ENCODE measurements at regions not wholly inside any gene's neighbourhood (a gene's known extent, or its start where the extent isn't known, plus 50 kb on each side); places are given as distances from the start of the nearest gene placed in this dataset.

- DNase-seq (ENCODE audit: extremely low read depth, low read depth) = no peak
- H3K4me3 ChIP-seq (replicated peaks; ENCODE audit: low read depth, low read length) = no peak overlapping the region
- TF ChIP-seq, protein P1, sequence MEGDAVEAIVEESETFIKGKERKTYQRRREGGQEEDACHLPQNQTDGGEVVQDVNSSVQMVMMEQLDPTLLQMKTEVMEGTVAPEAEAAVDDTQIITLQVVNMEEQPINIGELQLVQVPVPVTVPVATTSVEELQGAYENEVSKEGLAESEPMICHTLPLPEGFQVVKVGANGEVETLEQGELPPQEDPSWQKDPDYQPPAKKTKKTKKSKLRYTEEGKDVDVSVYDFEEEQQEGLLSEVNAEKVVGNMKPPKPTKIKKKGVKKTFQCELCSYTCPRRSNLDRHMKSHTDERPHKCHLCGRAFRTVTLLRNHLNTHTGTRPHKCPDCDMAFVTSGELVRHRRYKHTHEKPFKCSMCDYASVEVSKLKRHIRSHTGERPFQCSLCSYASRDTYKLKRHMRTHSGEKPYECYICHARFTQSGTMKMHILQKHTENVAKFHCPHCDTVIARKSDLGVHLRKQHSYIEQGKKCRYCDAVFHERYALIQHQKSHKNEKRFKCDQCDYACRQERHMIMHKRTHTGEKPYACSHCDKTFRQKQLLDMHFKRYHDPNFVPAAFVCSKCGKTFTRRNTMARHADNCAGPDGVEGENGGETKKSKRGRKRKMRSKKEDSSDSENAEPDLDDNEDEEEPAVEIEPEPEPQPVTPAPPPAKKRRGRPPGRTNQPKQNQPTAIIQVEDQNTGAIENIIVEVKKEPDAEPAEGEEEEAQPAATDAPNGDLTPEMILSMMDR (IDR thresholded peaks at IDR 0.05; ENCODE audit: low read depth, low read length, missing control alignments) = peak; percentile 21
These were observed 250.2 kb downstream of the LTN1 start for GRCh38 chr21:28742527-28742926.

DNA sequence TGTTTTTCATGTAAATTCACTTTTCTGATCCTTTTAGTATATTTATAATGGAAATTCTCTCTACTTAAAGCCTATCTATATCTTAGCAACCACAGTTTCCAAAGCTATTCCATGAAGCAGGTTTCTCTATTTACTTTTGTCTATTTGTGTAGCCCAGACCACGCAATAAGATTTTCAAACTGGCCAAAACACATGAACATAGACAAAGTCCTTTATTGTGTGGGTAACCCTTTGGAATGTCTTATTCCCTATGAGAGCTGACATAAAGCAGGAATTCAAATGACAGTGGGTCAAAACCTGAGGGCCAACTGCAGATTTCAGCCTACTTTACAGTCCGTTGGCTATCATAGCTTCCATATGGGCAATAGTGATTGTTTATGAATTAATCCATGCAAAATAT lies 252.6 kb downstream of the LTN1 start:
- DNase-seq (ENCODE audit: extremely low read depth, low read depth) = no peak
- TF ChIP-seq, protein P1 (IDR thresholded peaks at IDR 0.05; ENCODE audit: low read depth, low read length, missing control alignments) = no peak
- no peak overlapping the region for H3K4me3 ChIP-seq (replicated peaks; ENCODE audit: low read depth, low read length)

GRCh38 chr21:28738882-28739281 lies 253.8 kb downstream of the LTN1 start:
- DNase-seq (ENCODE audit: extremely low read depth, low read depth) = no peak
- TF ChIP-seq, protein P1 (IDR thresholded peaks at IDR 0.05; ENCODE audit: low read depth, low read length, missing control alignments) = no peak
- H3K4me3 ChIP-seq (replicated peaks; ENCODE audit: low read depth, low read length) = no peak overlapping the region

DNA sequence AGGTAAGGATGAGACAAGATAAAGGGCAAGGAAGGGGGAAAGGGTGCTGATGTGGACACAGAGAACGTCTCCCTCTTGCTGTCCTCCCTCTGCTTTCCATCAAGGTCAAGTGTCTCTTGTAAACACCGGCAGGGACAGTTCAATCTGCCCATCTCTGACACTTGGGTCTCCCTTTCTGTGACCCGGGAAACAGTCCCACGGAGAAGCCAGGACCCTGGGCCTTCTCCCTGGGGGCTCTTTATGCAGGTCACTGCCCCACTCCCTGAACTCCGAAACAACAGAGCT lies 254.3 kb downstream of the LTN1 start:
- no peak for DNase-seq (ENCODE audit: extremely low read depth, low read depth)
- TF ChIP-seq, protein P1 (IDR thresholded peaks at IDR 0.05; ENCODE audit: low read depth, low read length, missing control alignments) = no peak
- no peak overlapping the region for H3K4me3 ChIP-seq (replicated peaks; ENCODE audit: low read depth, low read length)

DNA sequence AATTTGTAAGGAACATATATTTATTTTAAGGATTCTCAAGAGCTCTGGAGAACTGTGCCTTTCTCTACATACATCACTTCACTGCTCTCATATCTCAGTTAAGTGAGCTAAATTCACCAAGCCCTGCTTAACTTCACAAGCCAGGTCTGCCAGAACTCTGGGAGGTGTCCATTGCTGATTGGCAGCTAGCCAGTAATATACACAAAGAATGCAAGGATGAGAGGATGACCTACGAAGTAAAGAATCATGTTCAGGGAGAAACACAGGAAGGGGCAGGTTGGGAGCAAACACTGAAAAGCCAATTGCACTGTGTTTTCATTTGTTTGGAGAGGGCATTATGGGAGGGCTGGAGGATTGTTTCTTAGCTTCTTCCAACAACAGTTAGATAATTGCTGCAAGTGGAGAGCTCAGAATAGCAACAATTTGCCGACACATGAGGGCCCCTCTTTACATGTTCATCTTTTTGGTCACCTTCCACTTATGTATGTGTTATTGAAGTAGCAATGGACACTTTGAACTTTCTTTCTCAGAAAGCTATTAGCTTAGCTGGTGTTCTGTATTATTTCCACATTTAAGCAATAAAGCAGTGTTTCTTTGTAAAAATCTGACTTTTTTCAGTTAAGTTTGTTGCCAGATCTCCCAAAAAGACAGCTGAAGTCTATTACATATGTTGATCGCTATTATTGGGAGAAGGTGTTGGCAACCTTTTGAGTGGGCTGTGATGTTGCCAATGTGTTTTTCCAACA lies 254.8 kb downstream of the LTN1 start:
- no peak for DNase-seq (ENCODE audit: extremely low read depth, low read depth)
- no peak overlapping the region for H3K4me3 ChIP-seq (replicated peaks; ENCODE audit: low read depth, low read length)
- TF ChIP-seq, protein P1 (IDR thresholded peaks at IDR 0.05; ENCODE audit: low read depth, low read length, missing control alignments) = no peak

GRCh38 chr21:28734522-28735175 lies 258.0 kb downstream of the LTN1 start:
- no peak for DNase-seq (ENCODE audit: extremely low read depth, low read depth)
- TF ChIP-seq, protein P1 (IDR thresholded peaks at IDR 0.05; ENCODE audit: low read depth, low read length, missing control alignments) = no peak
- no peak overlapping the region for H3K4me3 ChIP-seq (replicated peaks; ENCODE audit: low read depth, low read length)

Measured in HFF-Myc (cell line).